ENCODE measurements at regions not wholly inside any gene's neighbourhood (a gene's known extent, or its start where the extent isn't known, plus 50 kb on each side); places are given as distances from the start of the nearest gene placed in this dataset.
"Not testable (repeated sequence)": the region's sequence is repeated elsewhere in the genome, so short reads cannot be mapped to it uniquely, and the experiment has no call there.

GRCh38 chr1:66424530-66424929, 109.4 kb upstream of the SGIP1 start:
- H3K27ac Mint-ChIP-seq; ATAC-seq (ENCODE audit: low read depth): not testable (repeated sequence)

DNA sequence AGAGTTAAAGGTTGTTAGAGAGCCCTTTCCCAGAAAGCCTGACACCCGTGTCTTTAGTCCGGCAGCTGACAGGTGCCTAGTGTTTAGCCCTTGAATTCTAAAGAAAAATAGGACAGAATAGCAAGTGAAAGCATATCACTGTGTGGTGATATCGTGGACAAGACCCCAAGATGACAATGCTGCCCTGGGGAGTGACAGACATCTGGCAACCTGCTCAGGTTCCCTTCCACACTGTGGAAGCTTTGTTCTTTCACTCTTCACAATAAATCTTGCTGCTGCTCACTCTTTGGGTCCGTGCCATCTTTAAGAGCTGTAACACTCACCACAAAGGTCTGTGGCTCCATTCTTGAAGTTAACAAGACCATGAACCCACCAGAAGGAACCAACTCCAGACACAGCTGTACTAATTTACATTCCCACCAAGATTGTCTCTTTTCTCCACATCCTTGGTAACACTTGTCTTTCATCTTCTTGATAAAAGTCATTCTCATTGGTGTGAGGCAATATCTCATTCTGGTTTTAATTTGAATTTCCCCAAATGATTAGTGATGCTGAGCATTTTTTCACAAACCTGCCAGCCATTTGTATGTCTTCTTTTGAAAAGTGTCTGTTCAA, 107.6 kb upstream of the SGIP1 start:
- ATAC-seq (ENCODE audit: low read depth) (no peak), DNase-seq (no peak)
- Mint-ChIP-seq H3K36me3 (peaks cover 32% of the 10 kb centered on the region), H3K4me1 (peaks cover 12% of the 10 kb centered on the region), H3K27me3 (no peaks in the 10 kb centered on the region), H3K9me3 (peaks cover 27% of the 10 kb centered on the region), H3K4me3 (peak overlapping the region; percentile 36), H3K27ac (no peak overlapping the region)
- POLR2A ChIA-PET, result no interaction called here

More at GRCh38 chr1:66424530-66424929, 109.4 kb upstream of the SGIP1 start:
- H3K36me3 Mint-ChIP-seq, result peaks cover 18% of the 10 kb centered on the region
- peaks cover 12% of the 10 kb centered on the region for H3K4me1 Mint-ChIP-seq
- POLR2A ChIA-PET, H3K27me3 Mint-ChIP-seq, DNase-seq, H3K4me3 Mint-ChIP-seq: not testable (repeated sequence)
- H3K9me3 Mint-ChIP-seq, result peaks cover 17% of the 10 kb centered on the region

- H3K4me3 Mint-ChIP-seq; H3K27me3 Mint-ChIP-seq; ATAC-seq (ENCODE audit: low read depth); H3K27ac Mint-ChIP-seq; POLR2A ChIA-PET; DNase-seq: not testable (repeated sequence)
- Mint-ChIP-seq H3K36me3 (peaks cover 43% of the 10 kb centered on the region), H3K9me3 (peaks cover 41% of the 10 kb centered on the region), H3K4me1 (peaks cover 15% of the 10 kb centered on the region)
Observed at GRCh38 chr1:66430815-66431214, 103.1 kb upstream of the SGIP1 start.

DNA sequence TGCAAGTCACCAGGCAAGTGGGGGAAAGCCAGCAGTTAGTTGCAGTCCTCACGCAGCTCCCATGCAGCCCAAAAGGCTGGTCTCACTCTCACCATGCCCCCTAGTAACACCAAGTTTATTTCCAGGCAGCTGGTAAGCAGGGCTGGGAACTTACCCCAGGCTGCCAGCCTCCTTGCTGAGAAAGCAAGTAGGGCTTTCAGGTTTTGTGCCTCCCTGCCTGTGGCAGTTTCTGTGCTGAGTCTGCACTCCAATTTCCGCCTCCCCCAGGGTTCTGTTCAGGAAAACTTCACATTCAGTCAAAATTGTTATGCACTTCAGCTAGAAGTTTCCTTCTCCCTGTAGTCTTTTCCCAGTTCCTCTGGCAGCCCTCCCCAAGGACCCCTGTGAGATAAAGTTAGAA, 102.0 kb upstream of the SGIP1 start:
- ATAC-seq (ENCODE audit: low read depth), result no peak
- POLR2A ChIA-PET, result no interaction called here

GRCh38 chr1:66433611-66434010, 100.3 kb upstream of the SGIP1 start:
- Mint-ChIP-seq H3K36me3 (peaks cover 34% of the 10 kb centered on the region), H3K9me3 (peaks cover 34% of the 10 kb centered on the region), H3K4me3 (no peak overlapping the region), H3K4me1 (peaks cover 20% of the 10 kb centered on the region), H3K27ac (no peak overlapping the region), H3K27me3 (no peaks in the 10 kb centered on the region)
- ATAC-seq (ENCODE audit: low read depth) (no peak), DNase-seq (no peak)
- POLR2A ChIA-PET, result no interaction called here

More for the DNA sequence above, 102.0 kb upstream of the SGIP1 start:
- Mint-ChIP-seq H3K4me3 (no peak overlapping the region), H3K4me1 (peaks cover 17% of the 10 kb centered on the region), H3K27ac (no peak overlapping the region), H3K36me3 (peaks cover 43% of the 10 kb centered on the region), H3K9me3 (peaks cover 41% of the 10 kb centered on the region), H3K27me3 (no peaks in the 10 kb centered on the region)
- no peak for DNase-seq

DNA sequence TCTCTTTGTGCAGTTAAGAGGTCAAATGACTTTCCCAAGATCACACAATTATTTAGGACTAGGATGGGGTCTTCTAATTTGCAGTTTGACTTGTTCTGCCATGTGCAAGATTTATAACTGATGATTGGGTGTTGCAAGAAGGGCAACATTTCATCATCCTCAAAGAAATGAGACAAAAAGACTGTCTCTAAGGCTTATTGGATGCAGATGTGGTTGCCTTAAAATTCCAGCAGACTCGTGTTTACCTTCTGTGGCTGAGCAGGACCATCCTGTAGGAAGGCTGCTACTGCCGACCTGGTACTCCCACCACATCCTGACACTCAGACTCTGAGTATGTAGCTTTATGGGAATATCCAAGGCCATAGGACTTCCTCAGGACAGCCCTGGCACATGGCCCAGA, 99.9 kb upstream of the SGIP1 start:
- Mint-ChIP-seq H3K9me3 (peaks cover 30% of the 10 kb centered on the region), H3K4me3 (no peak overlapping the region), H3K27me3 (no peaks in the 10 kb centered on the region), H3K4me1 (peaks cover 25% of the 10 kb centered on the region), H3K36me3 (peaks cover 30% of the 10 kb centered on the region), H3K27ac (no peak overlapping the region)
- POLR2A ChIA-PET, result interaction anchor here (0.6 to 1.0 kb wide), 2 partner anchors 11 to 704 kb away, joined by 3 to 6 read pairs; no protein-coding TSS in a partner anchor
- DNase-seq (no peak), ATAC-seq (ENCODE audit: low read depth) (no peak)

DNA sequence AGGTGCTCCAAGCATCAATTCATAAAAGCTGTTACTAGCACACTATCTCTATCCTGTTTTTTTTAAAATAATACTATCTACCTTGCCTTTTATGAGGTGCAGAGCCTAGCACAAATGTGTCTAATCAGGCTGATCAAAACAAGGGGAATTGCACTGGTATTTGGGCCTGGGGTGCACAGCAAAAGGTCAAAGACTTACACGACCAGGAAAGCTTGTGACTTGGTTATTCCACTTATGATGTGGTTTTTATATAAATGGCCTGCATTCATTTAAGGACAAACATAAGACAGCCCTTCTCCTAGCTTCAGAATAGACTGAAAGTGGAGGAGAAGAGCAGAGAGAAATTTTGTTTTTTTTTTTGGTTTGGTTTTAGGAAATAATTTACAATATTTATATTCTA, 98.4 kb upstream of the SGIP1 start:
- DNase-seq (no peak), ATAC-seq (ENCODE audit: low read depth) (no peak)
- Mint-ChIP-seq H3K4me1 (peaks cover 32% of the 10 kb centered on the region), H3K4me3 (no peak overlapping the region), H3K27ac (no peak overlapping the region), H3K9me3 (peaks cover 21% of the 10 kb centered on the region), H3K27me3 (no peaks in the 10 kb centered on the region), H3K36me3 (peaks cover 19% of the 10 kb centered on the region)
- POLR2A ChIA-PET, result interaction anchor here (0.5 to 0.8 kb wide), 2 partner anchors 103 to 167 kb away, joined by 3 to 5 read pairs; no protein-coding TSS in a partner anchor

DNA sequence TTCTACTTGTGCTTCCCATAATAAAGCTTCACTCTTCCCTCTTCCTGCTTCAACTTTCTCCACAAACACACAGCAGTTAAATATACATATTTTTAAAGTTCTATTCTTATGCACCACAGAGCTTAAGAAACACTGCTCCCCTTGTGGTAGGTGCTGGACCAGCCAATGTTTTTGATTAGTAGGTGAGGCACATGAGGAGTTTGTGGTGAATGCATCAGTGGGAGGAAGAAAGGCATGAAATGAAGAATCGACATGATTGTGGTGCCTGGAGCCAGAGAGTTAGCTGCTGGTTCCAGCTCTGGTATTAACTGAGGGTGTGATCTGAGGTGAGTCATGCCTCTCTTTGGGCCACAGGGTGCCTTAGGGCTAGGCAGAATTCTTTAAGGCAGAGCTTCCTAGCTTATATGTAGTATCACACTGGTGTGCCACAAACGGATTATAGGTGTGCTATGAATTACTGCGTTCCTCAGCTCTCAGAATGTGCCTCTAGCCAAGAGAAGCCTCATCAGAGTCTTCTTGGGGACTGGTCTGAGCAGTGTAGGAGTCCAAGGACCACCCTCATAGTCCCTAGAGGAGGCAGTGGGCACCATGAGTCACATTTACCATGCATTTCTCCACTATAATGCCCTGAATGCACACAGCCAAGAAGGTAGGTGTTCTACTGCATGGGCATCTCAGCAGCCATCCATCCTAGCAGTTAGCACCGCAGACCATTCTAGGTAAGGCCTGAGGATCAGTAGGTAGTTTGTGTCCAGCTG, 97.4 kb upstream of the SGIP1 start:
- POLR2A ChIA-PET, result interaction anchor here (0.7 to 1.3 kb wide), 4 partner anchors 8 to 104 kb away, joined by 3 to 5 read pairs (median 4); no protein-coding TSS in a partner anchor
- H3K4me1 Mint-ChIP-seq, result peaks cover 32% of the 10 kb centered on the region
- H3K9me3 Mint-ChIP-seq, result peaks cover 12% of the 10 kb centered on the region
- DNase-seq (peak; percentile 33), ATAC-seq (ENCODE audit: low read depth) (peak; percentile 89)
- H3K27me3 Mint-ChIP-seq, result no peaks in the 10 kb centered on the region
- H3K4me3 Mint-ChIP-seq, result no peak overlapping the region
- peaks cover 9% of the 10 kb centered on the region for H3K36me3 Mint-ChIP-seq
- H3K27ac Mint-ChIP-seq, result peak overlapping the region; percentile 52

- H3K4me1 Mint-ChIP-seq, result peaks cover 32% of the 10 kb centered on the region
- DNase-seq (no peak), ATAC-seq (ENCODE audit: low read depth) (no peak)
- H3K4me3 Mint-ChIP-seq, result no peak overlapping the region
- peaks cover 9% of the 10 kb centered on the region for H3K9me3 Mint-ChIP-seq
- no peaks in the 10 kb centered on the region for H3K27me3 Mint-ChIP-seq
- POLR2A ChIA-PET, result interaction anchor here (1.0 to 1.3 kb wide), 2 partner anchors 8 to 62 kb away, joined by 3 to 5 read pairs; no protein-coding TSS in a partner anchor
- no peak overlapping the region for H3K27ac Mint-ChIP-seq
- H3K36me3 Mint-ChIP-seq, result peaks cover 9% of the 10 kb centered on the region
Observed at GRCh38 chr1:66437136-66437401, 96.9 kb upstream of the SGIP1 start.

DNA sequence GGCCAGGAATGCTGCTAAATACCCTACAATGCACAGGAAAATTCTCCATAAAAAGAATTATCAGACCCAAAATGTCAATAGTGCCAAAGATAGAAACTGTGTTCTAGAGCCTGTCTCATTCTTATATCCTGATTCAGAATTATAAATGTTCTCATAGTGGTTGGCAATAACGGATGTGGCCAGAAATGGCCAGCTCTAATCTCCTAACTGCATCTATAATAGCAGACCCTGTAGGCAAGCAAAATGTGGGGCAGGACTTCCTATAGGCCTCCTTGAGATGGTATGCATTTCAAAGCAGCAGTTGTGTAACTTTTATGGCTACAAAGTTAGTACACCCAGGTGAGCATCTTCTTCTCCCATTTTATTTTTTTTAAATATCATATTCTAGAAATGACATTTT, 95.9 kb upstream of the SGIP1 start:
- no peak for ATAC-seq (ENCODE audit: low read depth)
- H3K27me3 Mint-ChIP-seq, result no peaks in the 10 kb centered on the region
- H3K9me3 Mint-ChIP-seq, result peaks cover 3% of the 10 kb centered on the region
- peaks cover 32% of the 10 kb centered on the region for H3K4me1 Mint-ChIP-seq
- H3K36me3 Mint-ChIP-seq, result peaks cover 3% of the 10 kb centered on the region
- DNase-seq, result no peak
- no peak overlapping the region for H3K27ac Mint-ChIP-seq
- POLR2A ChIA-PET, result interaction anchor here (0.5 kb wide), 1 partner anchor 169 kb away, joined by 3 read pairs; no protein-coding TSS in a partner anchor
- H3K4me3 Mint-ChIP-seq, result no peak overlapping the region

DNA sequence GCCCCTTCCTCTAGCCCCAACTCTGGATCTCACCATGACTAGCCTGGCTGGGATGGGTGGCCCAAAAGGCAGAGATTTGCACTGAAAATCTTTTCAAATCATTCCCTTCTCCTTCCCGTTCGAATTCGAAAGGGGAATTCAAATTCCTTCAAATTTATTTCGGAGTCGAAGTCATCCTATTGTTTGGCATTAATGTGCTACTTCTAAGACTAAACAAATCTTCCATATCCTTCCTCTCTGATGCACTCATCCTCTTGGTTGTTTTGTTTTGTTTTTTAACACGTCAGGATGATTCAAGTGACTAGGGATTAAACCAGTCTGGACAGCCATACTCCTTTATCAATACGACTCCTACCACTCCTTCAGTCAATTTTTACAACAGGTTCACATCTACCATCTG, 95.5 kb upstream of the SGIP1 start:
- peak overlapping the region; percentile 34 for H3K4me3 Mint-ChIP-seq
- H3K36me3 Mint-ChIP-seq, result peaks cover 3% of the 10 kb centered on the region
- peaks cover 3% of the 10 kb centered on the region for H3K9me3 Mint-ChIP-seq
- H3K27me3 Mint-ChIP-seq, result no peaks in the 10 kb centered on the region
- H3K27ac Mint-ChIP-seq, result peak overlapping the region; percentile 6
- DNase-seq (no peak), ATAC-seq (ENCODE audit: low read depth) (no peak)
- POLR2A ChIA-PET, result interaction anchor here (0.5 kb wide), 1 partner anchor 170 kb away, joined by 3 read pairs; no protein-coding TSS in a partner anchor
- peaks cover 34% of the 10 kb centered on the region for H3K4me1 Mint-ChIP-seq

DNA sequence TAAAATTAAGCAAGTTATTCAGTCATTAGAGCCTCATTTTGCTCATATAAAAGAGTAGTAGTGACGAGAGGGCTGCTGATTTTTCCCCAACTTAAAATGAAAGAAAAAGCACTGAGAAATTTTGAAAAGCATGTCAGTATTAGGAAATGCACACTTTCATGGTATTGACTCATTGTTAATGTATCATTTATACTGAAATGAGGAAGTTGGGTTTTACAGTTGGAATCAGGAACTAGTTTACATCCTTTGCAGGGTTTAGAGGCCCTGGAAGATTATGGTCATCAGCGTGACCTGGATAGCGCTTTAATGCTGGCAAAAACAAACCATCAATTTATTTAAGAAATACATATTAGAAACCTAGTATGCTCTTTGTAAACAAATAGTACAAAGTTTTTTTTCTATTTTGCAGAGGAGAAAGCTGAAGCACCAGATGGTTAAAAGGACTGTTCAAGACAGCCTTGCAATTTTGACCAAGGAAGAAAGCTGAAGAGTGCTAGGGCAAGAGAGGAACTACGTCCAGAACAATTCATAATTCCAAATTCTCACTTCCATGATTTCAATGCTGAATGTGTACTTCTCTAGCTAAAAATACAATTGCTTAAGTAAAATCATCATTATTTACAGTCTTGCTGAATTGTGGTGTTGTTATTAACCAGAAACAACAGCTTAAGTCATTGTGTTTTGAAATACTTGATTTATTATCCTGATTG, 94.8 kb upstream of the SGIP1 start:
- peak overlapping the region; percentile 34 for H3K4me3 Mint-ChIP-seq
- POLR2A ChIA-PET, result no interaction called here
- no peak for ATAC-seq (ENCODE audit: low read depth)
- peak overlapping the region; percentile 6 for H3K27ac Mint-ChIP-seq
- H3K4me1 Mint-ChIP-seq, result peaks cover 35% of the 10 kb centered on the region
- H3K9me3 Mint-ChIP-seq, result no peaks in the 10 kb centered on the region
- DNase-seq, result no peak
- H3K27me3 Mint-ChIP-seq, result no peaks in the 10 kb centered on the region
- H3K36me3 Mint-ChIP-seq, result peaks cover under 1% of the 10 kb centered on the region

GRCh38 chr1:66443793-66444192, 90.2 kb upstream of the SGIP1 start:
- no peak for DNase-seq
- peaks cover 3% of the 10 kb centered on the region for H3K36me3 Mint-ChIP-seq
- peaks cover 8% of the 10 kb centered on the region for H3K27me3 Mint-ChIP-seq
- no peak for ATAC-seq (ENCODE audit: low read depth)
- no peak overlapping the region for H3K4me3 Mint-ChIP-seq
- POLR2A ChIA-PET, result interaction anchor here (0.9 to 3.2 kb wide), 3 partner anchors 71 to 192 kb away, joined by 3 to 21 read pairs (median 3); no protein-coding TSS in a partner anchor
- H3K27ac Mint-ChIP-seq, result no peak overlapping the region
- H3K9me3 Mint-ChIP-seq, result no peaks in the 10 kb centered on the region
- H3K4me1 Mint-ChIP-seq, result peaks cover 35% of the 10 kb centered on the region
